ENCODE measurements at regions not wholly inside any gene's neighbourhood (a gene's known extent, or its start where the extent isn't known, plus 50 kb on each side); places are given as distances from the start of the nearest gene placed in this dataset.
"Not testable (repeated sequence)": the region's sequence is repeated elsewhere in the genome, so short reads cannot be mapped to it uniquely, and the experiment has no call there.

DNA sequence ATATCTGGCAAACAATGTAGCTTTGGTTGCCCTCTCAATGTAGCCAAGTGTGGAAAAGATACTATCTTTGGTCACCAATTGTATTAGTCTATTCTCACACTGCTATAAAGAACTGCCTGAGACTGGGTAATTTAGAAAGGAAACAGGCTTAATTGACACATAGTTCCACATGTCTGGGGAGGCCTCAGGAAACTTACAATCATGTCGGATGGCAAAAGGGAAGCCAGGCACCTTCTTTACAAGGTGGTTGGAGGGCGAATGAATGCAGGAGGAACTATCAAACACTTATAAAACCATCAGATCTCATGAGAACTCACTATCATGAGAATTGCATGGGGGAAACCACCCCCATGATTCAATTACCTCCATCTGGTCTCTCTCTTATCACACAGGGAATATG is 133.1 kb upstream of the TBCA start:
- no peak for DNase-seq (ENCODE audit: low read depth)

DNA sequence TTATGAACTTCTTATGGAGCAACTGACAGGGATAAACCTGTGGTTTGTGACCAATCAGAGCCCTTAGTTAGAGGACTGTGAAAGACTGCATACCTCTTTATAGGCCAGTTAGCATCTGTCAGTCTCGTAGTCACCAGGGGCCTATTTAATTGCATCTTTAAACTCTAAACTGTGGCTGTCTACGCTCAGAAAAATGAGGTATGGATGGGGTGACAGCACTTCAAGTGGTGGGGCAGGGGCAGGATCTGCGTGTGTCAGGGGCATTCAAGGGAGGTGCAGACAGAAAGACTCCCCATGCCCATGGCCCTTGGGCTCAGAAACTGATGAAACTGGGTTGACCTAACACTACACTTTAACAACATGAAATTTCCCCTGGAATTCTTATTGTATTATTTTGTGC is 132.6 kb upstream of the TBCA start:
- DNase-seq (ENCODE audit: low read depth): no peak

DNA sequence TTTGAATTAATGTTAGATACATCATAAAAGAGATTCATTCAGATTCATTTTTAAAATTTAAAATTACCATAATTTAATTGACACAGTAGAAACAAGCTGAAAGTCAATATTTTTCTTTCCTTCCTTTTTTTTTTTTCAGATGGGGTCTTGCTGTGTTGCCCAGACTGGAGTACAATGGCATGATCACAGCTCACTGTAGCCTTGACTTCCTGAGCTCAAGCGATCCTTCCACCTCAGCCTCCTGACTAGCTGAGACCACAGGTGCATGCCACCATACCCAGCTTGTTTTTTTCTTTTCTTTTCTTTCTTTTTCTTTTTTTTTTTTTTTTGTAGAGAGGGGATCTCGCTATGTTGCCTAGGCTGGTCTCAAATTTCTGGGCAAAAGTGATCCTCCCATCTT is 131.6 kb upstream of the TBCA start:
- no peak for DNase-seq (ENCODE audit: low read depth)

DNA sequence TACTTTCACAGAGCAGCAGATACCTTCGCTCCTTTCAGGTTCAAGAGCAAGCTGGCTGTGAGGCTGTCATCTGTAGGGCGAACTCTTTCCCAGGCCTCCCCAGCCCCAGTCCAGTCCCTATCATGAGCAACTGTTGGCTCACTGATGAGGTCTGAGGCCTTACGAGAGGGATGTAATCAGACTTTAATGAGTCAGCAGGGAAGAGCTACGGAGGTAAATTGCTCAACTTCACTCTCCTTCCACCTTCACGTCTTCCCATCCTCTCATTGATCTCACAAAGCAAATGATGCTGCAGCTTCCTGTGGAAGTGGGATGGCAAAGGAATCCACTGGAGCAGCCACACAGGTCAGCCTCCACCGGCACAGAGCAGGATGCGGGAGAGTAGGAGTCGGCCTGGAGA is 130.7 kb upstream of the TBCA start:
- no peak for DNase-seq (ENCODE audit: low read depth)

DNA sequence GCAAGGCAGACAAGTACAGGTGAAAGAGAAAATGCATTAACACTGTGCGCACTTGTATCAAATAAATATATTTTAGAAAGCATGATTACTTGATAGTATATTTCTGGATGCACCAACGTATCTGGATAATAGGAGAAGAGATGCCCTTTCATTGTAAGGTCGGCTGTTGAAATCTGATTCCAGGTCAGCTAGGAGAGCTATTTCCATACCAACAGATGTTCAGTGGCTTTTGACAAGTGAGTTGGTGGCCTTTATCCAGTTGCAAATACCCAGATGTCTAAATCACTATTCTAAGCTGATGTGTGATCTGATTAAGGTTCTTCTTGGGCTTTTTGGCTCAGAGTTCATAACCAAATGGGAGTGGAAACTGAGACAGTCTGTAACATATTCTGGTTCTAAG is 128.2 kb upstream of the TBCA start:
- DNase-seq (ENCODE audit: low read depth): no peak

DNA sequence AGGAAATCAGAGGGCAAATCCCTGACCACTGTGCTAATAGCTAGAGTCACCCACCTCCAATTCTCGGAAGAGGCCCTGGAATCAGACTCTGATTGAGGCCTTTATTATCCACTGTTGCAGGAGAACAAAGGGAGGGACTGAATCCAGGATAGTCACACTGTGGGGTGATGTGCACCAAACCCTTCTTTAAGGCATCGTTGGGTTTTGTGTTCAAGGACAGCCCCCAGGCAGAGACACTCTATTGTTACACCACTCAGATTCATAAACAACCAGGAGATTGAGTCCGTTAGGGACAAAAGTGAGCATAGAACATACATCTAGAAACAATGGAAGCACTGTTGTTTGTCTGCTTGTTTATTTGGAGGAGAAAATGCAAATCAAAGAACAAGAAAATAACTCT is 124.6 kb upstream of the TBCA start:
- DNase-seq (ENCODE audit: low read depth): no peak

DNA sequence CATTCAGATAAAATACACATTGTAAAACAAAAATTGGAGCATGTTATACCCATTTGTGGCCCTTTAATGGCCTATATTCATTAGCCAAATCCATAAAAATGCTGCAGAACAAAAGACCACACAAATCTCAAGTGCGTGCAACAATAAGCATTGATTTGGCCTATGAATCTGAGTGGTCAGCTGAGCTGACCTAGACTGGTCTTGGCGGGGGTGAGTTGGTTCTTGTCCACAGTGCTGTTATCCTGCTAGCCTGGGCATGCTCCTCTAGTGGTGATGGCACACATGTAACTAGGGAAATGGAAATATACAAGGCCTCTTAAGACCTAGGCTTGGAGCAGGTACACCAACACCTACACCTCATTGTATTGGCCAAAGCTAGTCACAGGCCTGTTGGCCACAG is 122.2 kb upstream of the TBCA start:
- DNase-seq (ENCODE audit: low read depth): no peak

DNA sequence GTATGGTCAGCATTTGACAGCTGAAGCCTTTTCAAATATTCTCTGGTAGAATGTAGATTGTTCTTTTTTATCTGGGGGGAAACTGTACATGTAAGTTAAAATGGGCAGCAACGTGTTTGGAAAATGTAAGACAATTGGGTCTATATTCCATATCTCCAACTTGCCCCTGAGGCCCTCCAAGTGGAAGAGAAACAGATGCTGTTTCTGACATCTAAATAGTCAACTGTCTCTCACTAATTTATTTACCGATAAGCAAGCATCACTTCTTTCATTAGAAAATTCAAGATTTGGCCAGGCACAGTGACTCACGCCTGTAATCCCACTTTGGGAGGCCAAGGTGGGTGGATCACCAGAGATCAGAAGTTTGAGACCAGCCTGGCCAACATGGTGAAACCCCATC is 120.2 kb upstream of the TBCA start:
- no peak for DNase-seq (ENCODE audit: low read depth)

DNA sequence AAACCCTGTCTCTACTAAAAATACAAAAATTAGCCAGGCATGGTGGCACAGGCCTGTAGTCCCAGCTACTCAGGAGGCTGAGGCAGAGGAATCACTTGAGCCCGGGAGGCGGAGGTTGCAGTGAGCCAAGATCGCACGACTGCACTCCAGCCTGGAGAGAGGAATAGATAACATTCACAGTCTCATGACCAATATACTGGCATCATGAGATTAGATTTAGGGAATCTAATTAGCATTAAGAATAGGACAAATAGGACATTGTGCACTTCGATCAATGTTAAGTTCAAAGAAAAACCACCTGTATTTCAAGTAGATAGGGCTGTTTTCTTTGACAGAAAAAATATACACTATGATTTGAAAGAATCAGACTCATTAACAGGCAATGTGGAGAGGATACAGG is 118.0 kb upstream of the TBCA start:
- not testable (repeated sequence) for DNase-seq (ENCODE audit: low read depth)

DNA sequence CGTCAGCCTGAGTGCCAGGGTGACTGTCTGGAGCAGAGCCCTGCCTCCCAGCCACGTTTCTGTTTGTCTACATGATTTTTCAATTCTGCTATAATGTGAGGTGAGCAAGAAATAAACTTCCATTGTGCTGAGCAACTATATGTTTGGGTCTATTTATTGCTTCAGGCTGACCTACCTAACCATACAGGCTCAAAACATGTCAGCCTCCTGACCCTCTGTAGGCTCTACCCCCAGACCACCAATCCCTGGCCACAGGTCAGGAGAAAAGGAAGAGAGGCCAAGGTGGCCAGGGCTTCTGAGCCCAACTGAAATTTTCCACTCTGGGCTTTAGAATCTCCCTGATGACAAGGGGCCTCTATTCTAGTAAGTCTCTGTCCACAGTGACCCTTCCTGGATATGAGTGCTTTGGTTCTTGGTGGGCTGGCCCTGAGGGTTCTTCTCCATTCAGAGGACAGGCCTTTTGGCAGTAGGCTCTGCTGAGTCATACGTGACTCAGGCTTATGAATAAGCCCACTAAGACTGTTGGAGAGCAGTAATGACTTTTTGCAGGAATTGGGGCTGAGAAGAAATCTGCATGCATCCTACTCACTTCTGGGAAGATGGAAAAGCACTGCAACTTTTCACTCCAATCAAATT is 117.2 kb upstream of the TBCA start:
- DNase-seq (ENCODE audit: low read depth): no peak

DNA sequence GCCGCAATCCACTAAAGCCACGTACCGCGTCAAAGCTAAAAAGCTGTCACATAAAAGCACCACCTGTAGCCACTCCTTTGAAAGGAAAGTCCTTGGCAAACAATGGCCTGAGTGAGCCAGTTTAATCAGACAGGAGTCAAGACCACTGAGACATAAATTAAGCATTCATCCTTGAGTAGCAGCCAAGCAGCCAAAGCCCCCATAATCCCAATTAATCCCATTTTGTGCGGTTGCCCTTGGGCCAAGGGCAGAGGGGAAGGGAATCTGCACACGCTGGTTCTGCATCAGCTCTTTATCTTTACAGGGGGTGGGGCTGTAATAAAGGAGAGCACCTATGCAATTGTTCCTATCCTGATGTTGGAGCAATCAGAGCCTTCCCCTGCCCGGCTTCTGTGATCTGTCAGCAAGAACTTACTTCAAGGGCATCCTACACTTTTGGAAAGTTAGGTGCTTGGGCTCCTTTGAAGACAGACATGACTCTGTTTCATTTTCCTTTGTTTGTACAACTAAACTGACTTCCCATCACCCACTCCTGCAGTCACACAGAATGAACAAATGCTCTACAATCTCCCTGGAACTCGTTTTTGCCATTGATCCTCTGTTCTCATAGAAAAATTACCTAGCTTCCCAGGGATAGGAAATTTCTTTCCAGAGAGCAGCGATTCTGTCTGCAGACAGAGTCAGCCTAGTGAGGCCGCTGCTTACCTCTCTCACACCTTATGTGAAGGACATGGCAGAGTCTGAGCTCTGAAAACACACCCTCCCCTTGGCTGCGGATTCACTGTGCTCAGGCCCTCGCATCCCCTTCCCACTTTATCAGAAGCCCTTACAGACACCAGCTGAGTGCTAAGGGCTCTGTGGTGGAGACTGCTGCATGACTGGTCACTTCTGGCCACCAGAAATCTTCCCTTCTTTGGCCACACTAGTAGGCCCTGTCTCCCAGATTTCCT is 116.2 kb upstream of the TBCA start:
- no peak for DNase-seq (ENCODE audit: low read depth)

DNA sequence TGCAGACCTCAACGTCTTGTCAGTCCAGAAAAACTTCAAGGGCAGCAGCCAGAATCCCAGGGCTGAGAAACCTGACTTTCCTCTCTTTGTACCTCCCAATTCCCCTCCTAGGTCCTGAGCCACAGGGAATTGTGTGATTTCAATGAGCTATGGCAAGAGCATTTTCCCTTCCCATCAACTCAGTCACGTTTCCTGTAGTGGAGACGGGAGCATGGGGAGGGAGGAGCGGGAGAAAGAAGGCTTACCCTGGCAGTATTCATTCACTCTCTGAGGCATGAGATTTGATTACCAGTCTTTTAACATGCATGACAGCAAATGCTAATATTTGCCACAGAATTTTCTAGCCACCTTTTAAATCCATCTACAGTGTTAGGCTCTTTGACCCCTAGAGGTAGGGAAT is 109.4 kb upstream of the TBCA start:
- no peak for DNase-seq (ENCODE audit: low read depth)

DNA sequence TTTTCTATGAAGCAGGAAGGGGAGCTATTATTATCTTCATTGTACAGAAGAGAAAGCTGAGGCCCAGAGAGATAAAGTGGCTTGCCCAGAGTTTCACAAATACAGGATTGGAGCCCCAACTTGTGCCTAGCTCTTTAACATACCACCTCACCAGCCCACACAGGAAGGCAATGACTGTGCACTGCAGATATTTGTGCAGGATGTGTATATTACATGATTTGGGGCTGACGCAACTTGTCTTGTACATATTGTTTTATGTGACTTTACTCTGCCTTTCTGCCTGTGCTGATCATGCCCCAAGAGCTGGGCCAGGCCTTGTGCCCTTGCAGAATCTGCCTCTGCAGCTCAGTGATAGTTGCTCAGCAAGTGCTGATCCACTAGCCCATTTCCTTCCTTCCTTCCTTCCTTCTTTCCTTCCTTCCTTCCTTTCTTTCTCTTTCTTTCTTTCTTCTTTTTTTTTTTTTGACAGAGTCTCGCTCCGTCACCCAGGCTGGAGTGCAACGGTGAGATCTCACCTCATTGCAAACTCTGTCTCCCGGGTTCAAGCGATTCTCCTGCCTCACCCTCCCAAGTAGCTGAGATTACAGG is 106.6 kb upstream of the TBCA start:
- DNase-seq (ENCODE audit: low read depth): peak; percentile 74

DNA sequence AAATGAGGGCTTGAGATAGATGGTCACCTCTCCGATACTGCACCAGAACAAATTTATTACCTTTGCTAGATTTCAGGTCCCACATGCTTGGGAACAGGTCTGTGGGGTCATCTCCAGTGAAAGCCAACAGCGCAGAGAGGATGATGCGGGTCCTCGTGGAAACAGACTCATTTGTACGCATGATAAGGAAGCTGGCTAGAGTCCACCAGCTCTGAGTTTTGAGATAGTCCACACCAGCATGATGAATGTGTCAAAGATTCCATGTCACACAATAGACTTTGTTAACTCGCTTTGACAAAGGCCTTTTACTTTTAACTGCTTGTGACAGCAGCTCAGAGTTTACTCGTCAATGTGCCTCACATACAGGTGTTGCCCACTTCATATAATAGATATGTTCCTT is 105.4 kb upstream of the TBCA start:
- peak; percentile 64 for DNase-seq (ENCODE audit: low read depth)

DNA sequence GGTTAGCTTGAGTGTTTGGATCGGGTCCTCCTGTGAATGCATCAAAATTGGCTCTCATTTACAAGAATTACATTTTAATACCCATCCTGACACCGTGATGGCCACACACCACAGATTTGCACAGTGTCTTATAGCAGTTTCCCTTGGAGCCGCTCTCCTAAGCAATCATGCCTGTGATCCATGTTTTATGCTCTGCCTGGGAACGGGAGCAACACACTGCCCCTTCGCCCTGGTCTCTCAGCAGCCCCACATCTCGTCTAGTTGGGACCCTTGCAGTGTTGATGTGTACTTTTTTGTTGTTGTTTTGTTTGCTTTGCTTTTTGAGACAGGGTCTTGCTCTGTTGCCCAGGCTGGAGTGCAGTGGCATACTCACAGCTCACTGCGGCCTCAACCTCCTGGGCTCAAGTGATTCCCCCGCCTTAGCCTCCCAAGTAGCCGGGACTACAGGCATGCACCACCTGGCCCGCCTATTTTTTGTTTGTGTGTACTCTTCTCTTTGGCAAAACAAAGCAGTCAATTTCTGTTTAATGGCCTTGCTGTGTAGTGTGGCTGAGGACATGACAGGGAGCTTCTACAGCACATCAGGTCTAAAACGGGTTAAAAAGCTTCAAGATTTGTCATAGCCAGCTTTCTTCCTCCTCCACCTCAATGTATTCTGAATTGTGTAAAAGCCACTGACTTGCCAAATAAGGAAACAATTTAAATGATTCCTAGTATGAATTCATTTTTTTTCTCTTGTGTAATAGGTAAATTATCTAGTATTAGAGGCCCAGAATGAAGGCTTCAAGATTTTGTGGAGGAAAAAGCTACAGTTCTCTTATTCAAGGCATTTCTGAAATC is 101.6 kb upstream of the TBCA start:
- no peak for DNase-seq (ENCODE audit: low read depth)

DNA sequence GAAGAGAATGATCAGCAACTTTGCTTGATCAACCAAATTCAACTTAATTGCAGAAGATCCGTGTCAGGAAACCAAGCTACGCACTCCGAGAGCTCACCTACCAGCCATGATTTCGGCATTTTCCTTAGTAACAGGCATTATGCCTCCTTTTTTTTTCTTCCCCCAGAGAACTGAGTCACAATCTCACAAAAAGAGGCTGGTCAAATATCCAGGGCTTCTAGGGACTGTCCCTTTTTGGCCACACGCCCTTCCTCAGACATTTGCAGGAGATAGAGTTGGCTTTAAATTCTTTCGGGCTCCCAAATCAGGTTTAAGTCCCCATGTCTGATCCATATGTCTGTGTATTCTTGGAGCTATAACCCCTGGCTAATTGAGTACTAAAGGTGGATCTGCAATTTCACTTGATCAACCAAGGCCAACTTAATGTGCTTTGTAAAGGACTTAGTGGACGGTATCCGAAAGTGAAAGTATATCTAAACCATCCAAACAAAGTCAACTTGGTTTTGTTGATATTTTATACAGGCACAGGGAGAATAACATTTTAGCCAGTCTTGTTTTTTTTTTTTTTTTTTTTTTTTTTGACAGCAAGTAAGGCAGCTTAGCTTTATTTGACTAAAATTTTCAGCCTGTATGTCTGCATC is 100.8 kb upstream of the TBCA start:
- no peak for DNase-seq (ENCODE audit: low read depth)

DNA sequence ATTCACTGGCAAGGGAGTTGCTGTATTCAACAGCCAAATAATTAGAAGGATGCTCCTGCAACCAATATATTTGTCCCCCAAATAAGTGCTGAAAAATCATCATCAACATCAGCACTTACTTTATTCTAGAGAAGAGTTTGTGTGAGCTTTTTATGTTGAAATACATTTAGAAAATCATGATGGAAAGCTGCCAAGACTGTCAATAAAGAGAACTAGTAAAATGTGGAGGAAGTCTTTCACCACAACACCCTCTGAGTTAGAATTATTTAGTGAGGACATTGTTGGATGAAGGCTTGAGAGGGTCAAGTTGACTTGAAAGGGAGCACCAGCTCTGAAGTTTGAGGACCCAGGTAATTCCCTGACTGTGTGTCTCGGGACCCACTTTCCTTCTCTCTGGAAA is 100.2 kb upstream of the TBCA start:
- DNase-seq (ENCODE audit: low read depth): no peak

DNA sequence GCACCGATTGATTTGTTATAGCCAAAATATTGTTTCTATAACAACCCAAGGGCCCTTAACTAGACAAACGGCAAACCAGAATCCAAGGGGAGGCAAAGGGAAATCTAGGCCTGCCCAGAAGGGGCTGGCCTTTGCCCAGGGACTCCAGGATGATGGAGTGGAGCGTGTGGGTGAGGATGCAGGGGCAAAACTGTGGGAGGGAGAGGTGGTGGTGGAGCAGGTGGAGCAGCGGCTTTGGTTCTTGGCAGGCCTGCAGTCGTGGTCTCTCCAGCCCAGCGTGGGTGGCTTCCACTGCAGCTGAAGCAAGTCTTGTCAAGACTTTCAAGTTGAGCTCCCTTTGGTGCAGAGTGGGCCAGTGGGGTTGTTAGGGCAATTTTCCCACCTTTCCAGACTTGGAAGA is 98.6 kb upstream of the TBCA start:
- DNase-seq (ENCODE audit: low read depth): no peak

DNA sequence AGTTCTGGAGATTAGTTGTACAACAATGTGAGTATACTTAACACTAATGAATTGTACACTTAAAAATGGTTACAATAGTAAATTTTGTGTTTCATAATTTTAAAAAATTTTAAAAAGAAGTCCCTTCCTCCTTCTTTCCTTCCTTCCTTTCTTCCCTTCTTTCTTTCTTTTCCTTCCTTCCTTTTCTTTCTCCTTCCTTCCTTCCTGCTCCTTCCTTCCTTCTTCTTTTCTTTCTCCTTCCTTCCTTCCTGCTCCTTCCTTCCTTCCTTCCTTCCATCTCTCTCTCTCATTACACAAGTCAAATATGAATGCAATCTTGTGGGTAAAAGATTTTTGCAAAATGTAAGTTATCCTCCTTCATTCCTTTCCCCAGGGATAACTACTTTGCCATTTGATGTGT is 97.1 kb upstream of the TBCA start:
- DNase-seq (ENCODE audit: low read depth): no peak

DNA sequence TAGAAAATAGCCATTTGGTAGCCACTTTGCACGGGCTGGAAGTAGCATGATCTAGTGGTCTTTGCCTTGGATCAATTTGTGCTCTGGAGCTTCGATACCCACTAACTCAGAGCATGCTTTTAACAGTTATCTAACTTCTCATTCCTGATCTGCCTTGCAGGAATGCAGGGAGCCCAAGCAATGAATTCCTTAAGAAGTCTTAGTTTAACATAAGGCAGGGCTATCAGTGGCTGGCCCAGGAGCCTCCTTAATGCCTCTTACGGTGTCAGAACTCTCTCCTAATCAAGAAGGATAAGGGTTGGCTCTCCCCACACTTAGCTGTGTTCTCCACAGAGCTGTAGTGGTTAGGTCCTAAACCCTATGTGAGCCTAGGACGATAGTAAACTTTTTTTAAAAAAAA is 95.8 kb upstream of the TBCA start:
- DNase-seq (ENCODE audit: low read depth): no peak

DNA sequence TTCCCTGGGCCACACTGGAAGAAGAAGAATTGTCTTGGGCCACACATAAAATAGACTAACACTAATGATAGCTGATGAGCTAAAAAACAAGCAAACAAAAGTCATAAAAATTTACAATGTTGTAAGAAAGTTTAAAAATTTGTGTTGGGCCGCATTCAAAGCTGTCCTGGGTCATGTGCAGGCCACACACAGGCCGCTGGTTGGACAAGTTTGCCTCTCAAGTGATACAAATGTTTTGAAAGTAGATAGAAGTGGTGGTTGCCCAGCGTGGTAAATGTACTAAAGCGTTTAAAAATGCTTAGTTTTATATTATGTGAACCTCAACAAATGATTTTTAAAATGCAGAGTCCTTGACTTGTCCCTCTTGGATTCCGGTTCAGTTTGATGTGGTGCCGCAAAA is 94.9 kb upstream of the TBCA start:
- DNase-seq (ENCODE audit: low read depth): no peak

All from CMK (cell line).